ENCODE measurements at regions not wholly inside any gene's neighbourhood (a gene's known extent, or its start where the extent isn't known, plus 50 kb on each side); places are given as distances from the start of the nearest gene placed in this dataset.

GRCh38 chr11:112765337-112765736 is 195.9 kb upstream of the NCAM1 start:
- DNase-seq = no peak

GRCh38 chr11:112769170-112769569 is 192.1 kb upstream of the NCAM1 start:
- no peak for DNase-seq

- DNase-seq = no peak
Measured at GRCh38 chr11:112769584-112769983, 191.6 kb upstream of the NCAM1 start.

- DNase-seq = no peak
Measured at GRCh38 chr11:112770033-112770432, 191.2 kb upstream of the NCAM1 start.

GRCh38 chr11:112770487-112770886 is 190.7 kb upstream of the NCAM1 start:
- no peak for DNase-seq

GRCh38 chr11:112771851-112772250 is 189.4 kb upstream of the NCAM1 start:
- DNase-seq = no peak

GRCh38 chr11:112773264-112773663 is 188.0 kb upstream of the NCAM1 start:
- DNase-seq = no peak

- no peak for DNase-seq
Measured at GRCh38 chr11:112776834-112777233, 184.4 kb upstream of the NCAM1 start.

GRCh38 chr11:112777283-112777751 is 183.9 kb upstream of the NCAM1 start:
- no peak for DNase-seq

- no peak for DNase-seq
Measured at GRCh38 chr11:112778091-112778876, 182.9 kb upstream of the NCAM1 start.

GRCh38 chr11:112778877-112779266 is 182.3 kb upstream of the NCAM1 start:
- no peak for DNase-seq

GRCh38 chr11:112780351-112781087 is 180.7 kb upstream of the NCAM1 start:
- DNase-seq = no peak

GRCh38 chr11:112783945-112784322 is 177.3 kb upstream of the NCAM1 start:
- DNase-seq = no peak

- no peak for DNase-seq
Measured at GRCh38 chr11:112784323-112785073, 176.7 kb upstream of the NCAM1 start.

- no peak for DNase-seq
Measured at GRCh38 chr11:112785149-112785548, 176.1 kb upstream of the NCAM1 start.

- no peak for DNase-seq
Measured at GRCh38 chr11:112785719-112786118, 175.5 kb upstream of the NCAM1 start.

- DNase-seq = no peak
Measured at GRCh38 chr11:112786196-112786595, 175.0 kb upstream of the NCAM1 start.

- DNase-seq = no peak
Measured at GRCh38 chr11:112786886-112787530, 174.2 kb upstream of the NCAM1 start.

GRCh38 chr11:112789481-112789880 is 171.7 kb upstream of the NCAM1 start:
- no peak for DNase-seq

- DNase-seq = no peak
Measured at GRCh38 chr11:112790286-112790685, 170.9 kb upstream of the NCAM1 start.

- no peak for DNase-seq
Measured at GRCh38 chr11:112792070-112792469, 169.2 kb upstream of the NCAM1 start.

- no peak for DNase-seq
Measured at GRCh38 chr11:112793416-112793815, 167.8 kb upstream of the NCAM1 start.

GRCh38 chr11:112794331-112794846 is 166.8 kb upstream of the NCAM1 start:
- no peak for DNase-seq
